C4-2B (cell line): ENCODE measurements at regions not wholly inside any gene's neighbourhood (a gene's known extent, or its start where the extent isn't known, plus 50 kb on each side); places are given as distances from the start of the nearest gene placed in this dataset.

Experiments
- CTCF ChIP-seq: fragments of 450-650 bp; conservative IDR thresholded peaks from 2 replicates; pipeline ENCODE4 v1.5.1; 2017; ENCODE audit warnings: mild to moderate bottlenecking
- ZFX ChIP-seq: fragments of 450-650 bp; IDR thresholded peaks from 2 replicates; pipeline ENCODE4 v1.6.1; 2017

- TF ChIP-seq CTCF: no peak
- TF ChIP-seq ZFX: no peak
Observed at GRCh38 chr22:49362211-49362839, 465.3 kb downstream of the BRD1 start.
